ENCODE measurements at regions not wholly inside any gene's neighbourhood (a gene's known extent, or its start where the extent isn't known, plus 50 kb on each side); places are given as distances from the start of the nearest gene placed in this dataset.

GRCh38 chr5:86029308-86029707 lies 588.4 kb upstream of the COX7C start:
- Histone ChIP-seq H3K27me3 (replicated peaks in 1 of 7) (no peaks in the 10 kb centered on the region), H3K27ac (no peak overlapping the region), H3K9me3 (no peaks in the 10 kb centered on the region), H3K36me3 (no peaks in the 10 kb centered on the region), H3K4me3 (no peak overlapping the region), H3K4me1 (no peaks in the 10 kb centered on the region)
- WGBS, 5 donors = 79 to 92% (median 89%) methylated on average over 1 of the region's 1 CpG
- intact Hi-C loops (cut with DNase I; ENCODE audit: low total_unique reads) = no loop called here
- TF ChIP-seq POLR2AphosphoS5 (IDR thresholded peaks at IDR 0.05) = no peak
- no peak for TF ChIP-seq CTCF (IDR thresholded peaks at IDR 0.05 in 8 of 11, conservative IDR thresholded peaks at IDR 0.05 in 3 of 11)
- TF ChIP-seq POLR2A (IDR thresholded peaks at IDR 0.05) = no peak
- no peak for DNase-seq

- DNase-seq = no peak
- H3K9me3 ChIP-seq = no peaks in the 10 kb centered on the region
- no peak overlapping the region for H3K27ac ChIP-seq
- no peaks in the 10 kb centered on the region for H3K36me3 ChIP-seq
- intact Hi-C loops (cut with DNase I; ENCODE audit: low total_unique reads) = no loop called here
- TF ChIP-seq CTCF (IDR thresholded peaks at IDR 0.05 in 8 of 11, conservative IDR thresholded peaks at IDR 0.05 in 3 of 11) = no peak
- no peak for TF ChIP-seq POLR2A (IDR thresholded peaks at IDR 0.05)
- TF ChIP-seq POLR2AphosphoS5 (IDR thresholded peaks at IDR 0.05) = no peak
- 69 to 88% (median 81%) methylated on average over 4 of the region's 4 CpGs for WGBS, 5 donors
- no peaks in the 10 kb centered on the region for H3K4me1 ChIP-seq
- no peaks in the 10 kb centered on the region for H3K27me3 ChIP-seq (replicated peaks in 1 of 7)
- no peak overlapping the region for H3K4me3 ChIP-seq
Observed at GRCh38 chr5:86030753-86031152, 587.0 kb upstream of the COX7C start.

- intact Hi-C loops (cut with DNase I; ENCODE audit: low total_unique reads) = no loop called here
- no peaks in the 10 kb centered on the region for H3K36me3 ChIP-seq
- WGBS, 5 donors = 11 to 18% (median 17%) methylated on average over 3 of the region's 3 CpGs
Observed at GRCh38 chr5:86038566-86038965, 579.2 kb upstream of the COX7C start.

GRCh38 chr5:86039351-86039750 lies 578.4 kb upstream of the COX7C start:
- H3K27ac ChIP-seq = no peak overlapping the region
- peaks cover 0 to 5% (median 0%) of the 10 kb centered on the region in 8 donors for H3K9me3 ChIP-seq
- H3K4me1 ChIP-seq = no peaks in the 10 kb centered on the region
- H3K36me3 ChIP-seq = no peaks in the 10 kb centered on the region
- no peak for TF ChIP-seq CTCF (IDR thresholded peaks at IDR 0.05 in 8 of 11, conservative IDR thresholded peaks at IDR 0.05 in 3 of 11)
- no peak for TF ChIP-seq POLR2AphosphoS5 (IDR thresholded peaks at IDR 0.05)
- no peak for TF ChIP-seq POLR2A (IDR thresholded peaks at IDR 0.05)
- intact Hi-C loops (cut with DNase I; ENCODE audit: low total_unique reads) = no loop called here
- no peak overlapping the region for H3K4me3 ChIP-seq
- DNase-seq = no peak
- WGBS, 5 donors = 77 to 89% (median 83%) methylated on average over 7 of the region's 7 CpGs
- H3K27me3 ChIP-seq (replicated peaks in 1 of 7) = no peaks in the 10 kb centered on the region

More at GRCh38 chr5:86038566-86038965, 579.2 kb upstream of the COX7C start:
- Histone ChIP-seq H3K27me3 (replicated peaks in 1 of 7) (no peaks in the 10 kb centered on the region), H3K4me3 (no peak overlapping the region), H3K4me1 (no peaks in the 10 kb centered on the region), H3K9me3 (peaks cover 0 to 5% (median 0%) of the 10 kb centered on the region in 8 donors), H3K27ac (no peak overlapping the region)
- DNase-seq = no peak
- TF ChIP-seq CTCF (IDR thresholded peaks at IDR 0.05 in 8 of 11, conservative IDR thresholded peaks at IDR 0.05 in 3 of 11) (no peak), POLR2A (IDR thresholded peaks at IDR 0.05) (no peak)
